Putamen (tissue), 1 donor: ENCODE measurements at regions not wholly inside any gene's neighbourhood (a gene's known extent, or its start where the extent isn't known, plus 50 kb on each side); places are given as distances from the start of the nearest gene placed in this dataset.

ENCODE experiments used
- DNase-seq: peaks from one replicate; pipeline ENCODE4 v3.0.0-alpha.2; 2016; ENCODE audit warnings: low spot score

DNA sequence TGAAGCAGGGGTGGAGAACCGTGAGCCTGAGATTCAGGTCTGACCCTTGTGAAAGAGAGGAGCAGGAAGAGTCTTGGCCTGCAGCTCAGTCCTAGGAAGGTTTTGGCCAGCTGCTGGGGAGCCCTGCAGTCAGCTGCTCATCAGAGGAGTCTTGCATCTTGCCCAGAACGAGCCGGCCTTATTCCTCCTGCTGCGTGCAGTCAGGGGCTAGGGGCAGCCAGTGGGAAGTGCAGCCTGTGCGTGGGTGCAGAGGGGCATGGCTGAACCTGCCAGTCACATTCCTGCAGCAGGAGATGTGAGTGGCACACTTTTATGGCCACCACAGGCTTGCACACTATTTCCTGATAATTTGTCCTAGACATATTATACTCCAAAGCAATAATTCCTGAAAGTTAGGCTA is 278.7 kb downstream of the NPR3 start:
- DNase-seq, result no peak

DNA sequence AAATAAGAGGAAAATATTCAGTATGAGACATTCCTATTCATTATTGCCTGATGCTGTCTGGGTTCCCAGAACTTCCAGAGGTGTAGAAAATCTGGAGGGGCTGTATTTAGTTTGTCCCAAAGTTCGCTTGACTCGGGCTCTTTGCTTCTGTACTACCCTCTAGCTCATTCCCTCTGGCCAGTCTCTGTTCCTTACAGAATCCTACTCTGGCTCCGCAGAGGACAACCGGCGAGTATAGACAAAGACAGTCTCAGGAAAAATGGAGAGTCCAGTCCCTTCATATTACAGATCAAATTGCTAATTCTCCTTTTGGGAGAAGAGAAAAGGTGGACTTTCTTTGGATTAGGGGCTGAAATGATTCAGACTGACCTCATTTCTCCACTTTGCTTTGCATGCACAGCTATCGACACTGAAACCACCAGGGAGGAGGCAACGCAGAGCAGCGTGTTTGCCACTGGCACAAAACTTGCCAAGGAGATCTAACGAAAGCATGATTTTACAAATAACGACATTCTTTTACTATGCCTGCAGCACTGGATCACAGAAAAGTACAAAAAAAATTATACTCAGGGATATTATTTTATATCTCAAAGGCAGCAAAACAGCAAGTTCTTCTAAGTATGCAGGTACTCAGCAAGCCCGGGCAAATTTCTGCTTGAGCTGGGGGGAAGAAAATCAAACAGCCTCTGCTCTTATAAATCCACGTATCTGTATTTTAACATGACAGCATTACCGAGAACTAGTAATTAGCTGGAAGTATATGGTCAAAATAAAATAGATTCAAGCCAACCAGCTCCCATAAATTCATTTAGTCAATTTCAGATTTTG is 279.7 kb downstream of the NPR3 start:
- no peak for DNase-seq

DNA sequence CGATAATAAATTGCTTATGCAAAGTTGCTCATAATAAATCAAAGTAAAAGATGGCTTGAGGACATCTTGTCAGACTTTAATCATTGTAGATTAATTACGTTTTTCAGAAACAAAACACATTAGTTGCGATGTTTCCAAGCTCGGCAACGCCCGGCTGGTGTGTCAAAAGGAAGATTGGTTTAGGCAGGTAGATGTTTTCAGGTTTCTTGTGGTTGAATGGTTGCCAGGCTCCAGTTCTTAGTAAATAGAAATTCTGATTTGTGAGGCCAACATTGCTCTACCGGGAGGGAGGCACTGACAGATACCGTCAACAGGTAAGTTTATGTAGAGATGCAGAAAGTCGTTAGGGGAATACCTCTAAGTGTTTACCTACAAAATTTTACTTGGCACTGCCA is 280.3 kb downstream of the NPR3 start:
- no peak for DNase-seq

GRCh38 chr5:32996336-32996735 is 285.2 kb downstream of the NPR3 start:
- no peak for DNase-seq

DNA sequence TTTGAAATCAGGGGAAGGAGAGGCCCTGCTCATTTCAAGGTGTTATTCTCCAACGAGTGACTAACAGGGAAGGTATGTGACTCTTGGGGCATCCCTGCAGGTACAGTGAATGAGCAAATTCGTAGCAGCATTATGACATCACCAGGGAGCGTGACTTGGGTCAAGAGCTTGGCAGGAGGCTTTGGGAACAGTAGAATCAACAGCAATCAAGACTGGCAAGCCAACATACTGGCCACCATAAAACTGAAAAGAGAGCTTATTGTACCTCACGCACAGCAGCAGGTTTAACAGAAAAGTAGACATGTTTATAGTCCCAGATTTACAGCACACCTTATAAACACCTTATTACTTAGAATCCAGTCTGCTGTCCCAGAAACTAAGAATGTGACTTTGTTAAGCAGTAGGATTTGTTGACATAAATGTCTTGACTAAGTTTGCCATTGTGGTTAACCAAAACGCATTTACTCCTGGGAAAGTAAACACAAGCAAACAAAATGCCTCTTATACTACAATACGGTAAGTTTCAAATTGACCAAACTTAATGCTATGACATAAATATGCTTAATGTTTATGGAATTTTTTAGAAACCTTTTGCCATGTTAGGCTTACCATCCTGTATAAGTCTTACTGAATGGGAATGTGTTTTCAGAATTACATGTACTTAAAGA is 297.8 kb downstream of the NPR3 start:
- no peak for DNase-seq

GRCh38 chr5:33010846-33011245 is 299.7 kb downstream of the NPR3 start:
- no peak for DNase-seq

DNA sequence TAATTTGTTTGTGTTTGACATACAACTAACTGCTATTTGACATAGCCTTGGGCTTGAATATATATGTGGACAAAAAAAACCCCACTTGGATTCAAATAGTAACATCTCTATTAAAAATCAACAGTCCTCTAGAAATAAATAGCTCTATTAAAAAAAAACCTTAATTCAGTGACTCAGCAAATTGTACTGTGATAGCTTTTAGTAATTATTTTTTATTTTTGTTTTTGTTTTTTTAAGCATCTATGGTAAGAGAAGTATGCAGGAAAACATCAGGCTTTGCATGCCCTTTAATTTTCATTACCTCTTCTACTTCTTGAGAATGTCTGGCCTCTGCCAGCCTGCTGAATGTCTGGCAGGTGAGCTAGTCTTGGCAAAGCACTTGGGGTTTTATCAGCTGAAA is 300.7 kb downstream of the NPR3 start:
- no peak for DNase-seq

DNA sequence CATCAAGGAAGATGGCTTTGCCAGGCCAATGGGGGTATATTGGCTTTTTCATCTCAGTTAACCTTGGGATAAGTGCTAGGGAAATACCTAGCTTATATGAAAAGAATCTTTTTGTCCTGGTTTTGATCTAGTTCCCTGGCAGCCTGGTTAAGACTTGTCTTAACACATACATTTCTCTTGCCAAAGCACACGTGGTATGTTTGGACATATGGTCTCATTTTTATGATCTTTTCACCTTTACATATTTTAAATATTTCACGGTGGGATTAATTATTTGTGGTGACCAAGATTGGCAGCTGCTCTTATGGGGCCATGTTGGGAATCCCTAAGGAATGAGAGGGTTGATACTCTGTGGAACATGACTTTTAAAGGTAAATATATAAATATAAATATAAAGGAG is 312.5 kb downstream of the NPR3 start:
- no peak for DNase-seq

DNA sequence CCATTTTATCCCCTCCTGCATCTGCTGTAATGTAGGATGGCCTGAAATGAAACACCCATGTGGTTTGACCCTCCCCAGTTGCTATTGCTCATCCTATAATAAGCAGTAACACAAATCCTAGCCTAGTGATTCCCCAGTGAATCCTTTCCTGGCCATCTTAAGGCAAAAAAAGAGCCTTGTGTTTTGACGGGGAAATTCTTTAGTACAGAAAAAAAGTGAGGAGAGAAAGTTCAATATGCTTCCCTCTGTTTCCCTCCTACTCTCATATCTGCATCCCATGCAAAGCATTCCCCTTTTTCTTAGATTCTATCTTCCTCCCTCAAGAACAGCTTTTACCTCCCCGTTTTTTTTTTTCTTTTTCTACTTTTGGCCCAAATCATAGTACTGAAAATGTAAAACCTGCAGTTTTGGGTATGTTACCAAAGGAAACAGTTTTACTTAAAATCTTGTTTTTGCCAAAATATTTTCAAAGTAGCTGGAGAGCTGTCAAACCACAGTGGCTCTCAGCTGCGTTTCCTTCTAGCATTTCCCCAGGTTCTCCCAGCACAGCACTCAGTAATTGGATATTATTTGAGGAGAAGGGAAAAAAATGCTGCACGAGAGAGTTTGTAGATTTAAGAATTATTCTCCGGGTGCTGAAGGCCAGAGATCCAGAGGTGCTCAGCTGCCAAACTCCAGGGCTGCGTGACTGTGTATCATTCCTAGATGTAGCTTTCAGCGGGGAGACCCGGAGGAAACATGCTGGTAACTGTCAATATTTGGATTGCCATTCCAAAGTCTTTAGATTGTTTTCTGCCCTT is 321.4 kb downstream of the NPR3 start:
- DNase-seq, result no peak

DNA sequence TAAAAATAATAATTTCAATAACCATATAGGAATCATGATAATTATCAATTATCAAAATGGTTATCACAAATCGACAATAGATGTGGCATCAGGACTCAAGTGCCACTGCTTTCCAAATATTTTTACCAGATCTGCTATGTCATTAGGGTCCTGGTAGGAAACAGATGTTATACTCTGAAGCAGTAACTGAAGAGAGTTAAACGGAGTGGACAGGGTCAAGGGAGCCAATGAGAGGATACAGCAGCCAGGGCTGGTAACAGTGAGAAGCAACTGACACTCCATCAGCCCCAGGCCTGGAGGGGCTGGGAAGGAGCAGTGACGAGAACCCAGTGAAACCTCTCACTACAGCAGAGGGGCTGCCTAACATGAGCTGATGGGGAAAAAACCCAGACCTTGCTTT is 322.4 kb downstream of the NPR3 start:
- DNase-seq, result no peak

DNA sequence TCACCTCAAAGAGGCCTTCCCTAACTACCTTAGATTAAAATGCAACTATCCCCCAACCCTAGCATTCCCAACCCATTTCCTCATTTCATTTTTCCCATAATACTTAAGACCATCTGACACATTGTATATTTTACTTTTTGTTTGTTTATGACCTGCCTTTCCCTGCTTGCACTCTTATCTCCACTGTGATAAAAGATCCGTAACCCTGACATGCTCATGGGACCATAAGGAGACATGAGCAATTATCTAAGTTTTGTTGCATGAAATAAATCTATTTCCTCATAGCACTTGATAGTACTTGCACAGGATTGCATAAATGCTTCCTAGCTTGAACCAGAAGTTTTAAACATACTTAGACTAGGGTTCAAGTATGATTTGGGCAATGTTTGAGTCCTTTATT is 323.7 kb downstream of the NPR3 start:
- no peak for DNase-seq

- no peak for DNase-seq
Observed at GRCh38 chr5:33035851-33036527, 324.9 kb downstream of the NPR3 start.

- no peak for DNase-seq
Observed at GRCh38 chr5:33037076-33037475, 326.0 kb downstream of the NPR3 start.

GRCh38 chr5:33041586-33041985 is 330.5 kb downstream of the NPR3 start:
- no peak for DNase-seq

- DNase-seq, result no peak
Observed at GRCh38 chr5:33043343-33043997, 332.3 kb downstream of the NPR3 start.

GRCh38 chr5:33046091-33046490 is 335.0 kb downstream of the NPR3 start:
- no peak for DNase-seq

- no peak for DNase-seq
Observed at GRCh38 chr5:33048315-33048714, 337.2 kb downstream of the NPR3 start.

- DNase-seq, result no peak
Observed at GRCh38 chr5:33049298-33049697, 338.2 kb downstream of the NPR3 start.

DNA sequence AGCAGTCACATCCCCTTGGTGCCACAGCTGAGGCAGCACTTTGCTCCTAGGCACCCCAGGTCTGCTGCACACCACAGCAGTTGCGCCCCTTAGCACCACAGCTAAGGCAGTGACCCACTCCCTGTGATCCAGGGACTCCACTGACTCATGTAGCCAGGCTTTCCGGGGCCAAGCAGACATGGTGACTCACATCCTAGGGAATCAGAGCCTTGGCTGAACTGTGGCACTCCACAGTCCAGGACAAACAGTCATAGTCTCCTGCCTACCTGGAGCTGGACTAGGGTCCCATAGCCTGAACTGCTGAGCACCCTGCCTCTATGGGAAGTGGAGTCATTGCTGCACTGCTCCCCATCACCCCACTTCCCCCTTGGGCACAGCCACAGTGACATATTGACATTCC is 338.7 kb downstream of the NPR3 start:
- DNase-seq, result no peak

DNA sequence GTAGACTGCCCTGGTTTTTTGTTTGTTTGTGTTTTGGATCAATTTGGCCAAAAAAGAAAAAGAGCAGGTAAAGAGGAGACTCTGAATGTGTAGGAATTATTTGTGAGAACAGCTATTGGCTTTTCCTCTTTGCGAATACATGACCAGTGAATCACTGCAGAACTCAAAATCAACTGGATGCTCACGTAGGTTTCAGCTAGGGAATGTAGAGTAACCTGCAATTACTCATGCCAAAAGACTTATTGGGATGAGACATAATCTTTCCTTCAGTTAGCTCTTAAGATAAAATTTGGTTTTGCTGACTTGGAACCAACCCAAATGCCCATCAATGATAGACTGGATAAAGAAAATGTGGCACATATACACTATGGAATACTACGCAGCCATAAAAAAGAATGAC is 348.0 kb downstream of the NPR3 start:
- no peak for DNase-seq

- DNase-seq, result no peak
Observed at GRCh38 chr5:33065131-33065530, 354.0 kb downstream of the NPR3 start.

GRCh38 chr5:33067291-33067690 is 356.2 kb downstream of the NPR3 start:
- no peak for DNase-seq
